ENCODE measurements at regions not wholly inside any gene's neighbourhood (a gene's known extent, or its start where the extent isn't known, plus 50 kb on each side); places are given as distances from the start of the nearest gene placed in this dataset.

- TF ChIP-seq POLR2A (IDR thresholded peaks at IDR 0.05) (no peak), CTCF (IDR thresholded peaks at IDR 0.05) (no peak), EP300 (IDR thresholded peaks at IDR 0.05) (no peak)
Observed at GRCh38 chr6:164124473-164124872, 710.0 kb downstream of the QKI start.

Data from tibial nerve (tissue), 4 donors.